ENCODE measurements at regions not wholly inside any gene's neighbourhood (a gene's known extent, or its start where the extent isn't known, plus 50 kb on each side); places are given as distances from the start of the nearest gene placed in this dataset.
"Not testable (repeated sequence)": the region's sequence is repeated elsewhere in the genome, so short reads cannot be mapped to it uniquely, and the experiment has no call there.

- Histone ChIP-seq H3K27me3 (no peaks in the 10 kb centered on the region), H3K9me3 (no peaks in the 10 kb centered on the region), H3K4me3 (no peak overlapping the region), H3K27ac (no peak overlapping the region), H3K36me3 (no peaks in the 10 kb centered on the region), H3K4me1 (ENCODE audit: insufficient read depth) (no peaks in the 10 kb centered on the region)
- TF ChIP-seq POLR2A (IDR thresholded peaks at IDR 0.05) (no peak), EP300 (IDR thresholded peaks at IDR 0.05) (no peak), CTCF (IDR thresholded peaks at IDR 0.05) (no peak)
- DNase-seq, result no peak
- intact Hi-C loops (cut with DNase I), result no loop called here
- 80 to 88% (median 83%) methylated on average over 5 of the region's 5 CpGs for WGBS, 3 donors
These were observed 585.6 kb downstream of the TSN start for GRCh38 chr2:122341007-122341406.

- H3K27ac ChIP-seq; H3K4me1 ChIP-seq (ENCODE audit: insufficient read depth); intact Hi-C loops (cut with DNase I); DNase-seq; H3K36me3 ChIP-seq; H3K27me3 ChIP-seq; H3K9me3 ChIP-seq; H3K4me3 ChIP-seq: not testable (repeated sequence)
- 80 to 85% (median 83%) methylated on average over 8 of the region's 8 CpGs for WGBS, 3 donors
These were observed 596.7 kb downstream of the TSN start for GRCh38 chr2:122352151-122352550.

GRCh38 chr2:122357998-122358397, 602.5 kb downstream of the TSN start:
- 60 to 75% (median 60%) methylated on average over 1 of the region's 1 CpG for WGBS, 3 donors
- Histone ChIP-seq H3K4me1 (ENCODE audit: insufficient read depth) (no peaks in the 10 kb centered on the region), H3K9me3 (no peaks in the 10 kb centered on the region), H3K36me3 (no peaks in the 10 kb centered on the region), H3K27me3 (no peaks in the 10 kb centered on the region), H3K27ac (no peak overlapping the region), H3K4me3 (no peak overlapping the region)
- no peak for DNase-seq
- TF ChIP-seq CTCF (IDR thresholded peaks at IDR 0.05) (no peak), POLR2A (IDR thresholded peaks at IDR 0.05) (no peak), EP300 (IDR thresholded peaks at IDR 0.05) (no peak)
- intact Hi-C loops (cut with DNase I), result no loop called here

GRCh38 chr2:122358729-122359128, 603.3 kb downstream of the TSN start:
- 58 to 67% (median 60%) methylated on average over 3 of the region's 3 CpGs for WGBS, 3 donors
- Histone ChIP-seq H3K9me3 (no peaks in the 10 kb centered on the region), H3K4me1 (ENCODE audit: insufficient read depth) (no peaks in the 10 kb centered on the region), H3K4me3 (no peak overlapping the region), H3K27ac (no peak overlapping the region), H3K27me3 (no peaks in the 10 kb centered on the region), H3K36me3 (no peaks in the 10 kb centered on the region)
- DNase-seq, result no peak
- intact Hi-C loops (cut with DNase I), result no loop called here
- TF ChIP-seq EP300 (IDR thresholded peaks at IDR 0.05) (no peak), POLR2A (IDR thresholded peaks at IDR 0.05) (no peak), CTCF (IDR thresholded peaks at IDR 0.05) (no peak)

- Histone ChIP-seq H3K4me3 (no peak overlapping the region), H3K9me3 (no peaks in the 10 kb centered on the region), H3K4me1 (ENCODE audit: insufficient read depth) (no peaks in the 10 kb centered on the region), H3K27me3 (no peaks in the 10 kb centered on the region), H3K36me3 (no peaks in the 10 kb centered on the region), H3K27ac (no peak overlapping the region)
- TF ChIP-seq EP300 (IDR thresholded peaks at IDR 0.05) (no peak), POLR2A (IDR thresholded peaks at IDR 0.05) (no peak), CTCF (IDR thresholded peaks at IDR 0.05) (no peak)
- DNase-seq, result no peak
- intact Hi-C loops (cut with DNase I), result no loop called here
- 78 to 88% (median 85%) methylated on average over 2 of the region's 2 CpGs for WGBS, 3 donors
These were observed 608.4 kb downstream of the TSN start for GRCh38 chr2:122363885-122364284.

Measured in ovary (tissue), 7 donors.